ENCODE measurements at regions not wholly inside any gene's neighbourhood (a gene's known extent, or its start where the extent isn't known, plus 50 kb on each side); places are given as distances from the start of the nearest gene placed in this dataset.

GRCh38 chr13:29689548-29689947 lies 94.1 kb upstream of the SLC7A1 start:
- H4K20me1 ChIP-seq (replicated peaks; ENCODE audit: control insufficient read depth, extremely low read depth, insufficient read depth, low read length), result no peaks in the 10 kb centered on the region
- BruUV-seq (replicated peaks), result no TSS peak
- no peaks in the 10 kb centered on the region for H3K9me3 ChIP-seq (replicated peaks; ENCODE audit: control insufficient read depth, insufficient read depth, low read length)
- intact Hi-C loops (cut with micrococcal nuclease), result no loop called here
- ChIA-PET CTCF (no interaction called here), POLR2A (no interaction called here)
- no peak overlapping the region for H3K4me2 ChIP-seq (ENCODE audit: insufficient read depth, low read length)
- no peak overlapping the region for H3K9ac ChIP-seq (replicated peaks; ENCODE audit: extremely low read depth, insufficient read depth, low read length)
- FAIRE-seq (no peak), DNase-seq (ENCODE audit: low read depth, low spot score) (no peak)
- H3K27me3 ChIP-seq (ENCODE audit: control insufficient read depth in 2 of 2, insufficient read depth in 2 of 2, low read length in 2 of 2), result peaks cover 5 to 8% of the 10 kb centered on the region in 2 experiments
- no peaks in the 10 kb centered on the region for H3K36me3 ChIP-seq (ENCODE audit: control insufficient read depth in 2 of 2, extremely low read depth in 1 of 2, insufficient read depth in 2 of 2, low read length in 2 of 2)
- H2AFZ ChIP-seq (ENCODE audit: low read depth, low read length), result no peak overlapping the region
- H3K79me2 ChIP-seq (ENCODE audit: control insufficient read depth, insufficient read depth, low read length), result no peaks in the 10 kb centered on the region
- no peak overlapping the region for H3K27ac ChIP-seq (ENCODE audit: insufficient read depth, low read depth, low read length)
- H3K9me1 ChIP-seq (replicated peaks; ENCODE audit: control insufficient read depth, extremely low read depth, insufficient read depth, low read length), result no peaks in the 10 kb centered on the region
- H3K4me1 ChIP-seq (ENCODE audit: control insufficient read depth, extremely low read depth, insufficient read depth, low read length), result no peaks in the 10 kb centered on the region
- H3K4me3 ChIP-seq (replicated peaks in 1 of 3; ENCODE audit: insufficient read depth in 1 of 3, low read depth in 1 of 3, low read length in 3 of 3), result no peak overlapping the region
- dilution Hi-C loops (cut with MboI; ENCODE audit: extremely low pct_ligation_motif_present, low sequenced_read_pairs), result no loop called here
- no peak for TF ChIP-seq CTCF (IDR thresholded peaks at IDR 0.05; ENCODE audit: extremely low read depth in 1 of 2, insufficient read depth in 1 of 2, low read depth in 1 of 2, low read length in 2 of 2)
- TF ChIP-seq POLR2A (IDR thresholded peaks at IDR 0.05; ENCODE audit: low read depth, low read length), result no peak
- TF ChIP-seq GATA2 (IDR thresholded peaks at IDR 0.05; ENCODE audit: insufficient read depth, insufficient read length, low read depth, low read length), result no peak
- no peak for TF ChIP-seq MYC (IDR thresholded peaks at IDR 0.05; ENCODE audit: low read depth, low read length)
- TF ChIP-seq JUN (IDR thresholded peaks at IDR 0.05; ENCODE audit: borderline replicate concordance, insufficient read depth, insufficient read length, low read depth), result no peak
- no peak for TF ChIP-seq POLR2AphosphoS5 (IDR thresholded peaks at IDR 0.05; ENCODE audit: insufficient read depth, low read depth, low read length)
- no peak for TF ChIP-seq FOS (IDR thresholded peaks at IDR 0.05; ENCODE audit: borderline replicate concordance, insufficient read depth, low read length)
- no peak for TF ChIP-seq MAX (IDR thresholded peaks at IDR 0.05; ENCODE audit: insufficient read depth, insufficient read length)
- TF ChIP-seq EZH2 (IDR thresholded peaks at IDR 0.05; ENCODE audit: borderline replicate concordance, low read depth, low read length, severe bottlenecking), result no peak
